ENCODE measurements at regions not wholly inside any gene's neighbourhood (a gene's known extent, or its start where the extent isn't known, plus 50 kb on each side); places are given as distances from the start of the nearest gene placed in this dataset.
"Not testable (repeated sequence)": the region's sequence is repeated elsewhere in the genome, so short reads cannot be mapped to it uniquely, and the experiment has no call there.

- DNase-seq: no peak
- TF ChIP-seq POLR2A (IDR thresholded peaks at IDR 0.05; ENCODE audit: low read length) (no peak), GATA1 (IDR thresholded peaks at IDR 0.05; ENCODE audit: low read depth, low read length) (no peak)
These were observed 1553.5 kb upstream of the C9orf72 start for GRCh38 chr9:29126783-29127182.

DNA sequence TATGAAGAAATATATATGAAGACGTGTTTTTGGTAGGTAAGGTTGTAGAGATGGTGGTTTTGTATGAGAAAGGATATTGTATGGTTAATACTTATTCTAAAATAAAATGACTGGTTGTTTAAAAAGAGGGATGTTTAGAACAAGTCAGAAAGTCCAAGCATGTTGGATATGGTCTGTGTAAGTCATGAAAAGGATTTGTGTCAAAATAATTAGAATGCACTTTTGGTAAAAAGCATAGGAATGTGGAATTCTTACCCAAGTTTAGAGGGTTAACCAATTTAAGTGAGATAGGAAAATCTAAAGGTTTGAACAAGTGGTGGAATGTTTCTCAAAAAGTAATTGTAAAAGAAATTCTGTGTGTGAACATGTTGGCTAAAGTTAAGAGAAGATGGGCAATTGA lies 1556.5 kb upstream of the C9orf72 start:
- DNase-seq: no peak
- TF ChIP-seq POLR2A (IDR thresholded peaks at IDR 0.05; ENCODE audit: low read length) (no peak), GATA1 (IDR thresholded peaks at IDR 0.05; ENCODE audit: low read depth, low read length) (no peak)

GRCh38 chr9:29144476-29144875 lies 1571.2 kb upstream of the C9orf72 start:
- TF ChIP-seq POLR2A (IDR thresholded peaks at IDR 0.05; ENCODE audit: low read length): no peak
- no peak for TF ChIP-seq GATA1 (IDR thresholded peaks at IDR 0.05; ENCODE audit: low read depth, low read length)
- DNase-seq: no peak

DNA sequence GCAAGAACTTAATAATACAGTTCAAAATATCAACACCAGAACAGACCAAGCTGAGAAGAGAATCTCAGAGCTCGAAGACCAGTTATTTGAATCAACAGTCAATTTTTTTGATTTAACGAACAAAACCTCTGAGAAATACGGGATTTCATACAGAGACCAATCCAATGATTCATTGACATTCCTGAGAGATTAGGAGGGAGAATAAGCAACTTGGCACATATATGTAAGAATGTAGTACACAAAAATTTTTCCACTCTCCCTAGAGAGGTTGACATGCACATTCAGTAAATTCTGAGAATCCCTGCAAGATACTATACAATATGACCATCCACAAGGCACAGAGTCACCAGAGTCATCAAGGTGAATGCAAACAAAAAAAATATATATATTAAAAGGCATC lies 1577.3 kb upstream of the C9orf72 start:
- no peak for TF ChIP-seq GATA1 (IDR thresholded peaks at IDR 0.05; ENCODE audit: low read depth, low read length)
- TF ChIP-seq POLR2A (IDR thresholded peaks at IDR 0.05; ENCODE audit: low read length): no peak
- no peak for DNase-seq

DNA sequence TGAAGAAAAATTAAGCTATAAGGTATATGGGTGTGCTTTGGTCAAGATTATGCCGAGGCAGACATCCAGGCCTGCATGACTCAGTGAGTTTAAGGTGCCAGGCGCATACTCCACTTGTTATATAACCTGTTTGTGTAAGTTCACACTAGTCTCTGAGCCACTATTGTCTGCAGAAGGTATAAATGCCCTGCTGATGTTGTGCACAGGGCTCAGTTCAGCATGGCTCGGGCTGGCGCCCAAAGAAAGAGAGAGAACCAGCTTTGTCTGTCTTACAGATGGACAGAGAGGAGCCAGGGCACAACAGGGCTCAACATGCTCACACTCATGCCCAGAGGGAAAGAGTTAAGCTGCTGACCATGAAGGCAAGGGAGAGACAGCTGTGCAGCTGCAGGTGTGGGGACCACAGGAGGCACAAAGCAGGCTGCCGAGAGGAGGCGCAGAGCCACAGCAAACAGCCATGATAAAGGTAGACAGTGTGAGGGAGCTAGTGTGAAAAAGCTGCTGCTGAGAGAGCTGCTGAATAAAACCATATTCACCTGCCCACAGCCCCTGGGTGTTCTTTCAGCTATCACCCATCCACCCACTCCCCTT lies 1587.6 kb upstream of the C9orf72 start:
- no peak for DNase-seq
- TF ChIP-seq POLR2A (IDR thresholded peaks at IDR 0.05; ENCODE audit: low read length) (no peak), GATA1 (IDR thresholded peaks at IDR 0.05; ENCODE audit: low read depth, low read length) (no peak)

DNA sequence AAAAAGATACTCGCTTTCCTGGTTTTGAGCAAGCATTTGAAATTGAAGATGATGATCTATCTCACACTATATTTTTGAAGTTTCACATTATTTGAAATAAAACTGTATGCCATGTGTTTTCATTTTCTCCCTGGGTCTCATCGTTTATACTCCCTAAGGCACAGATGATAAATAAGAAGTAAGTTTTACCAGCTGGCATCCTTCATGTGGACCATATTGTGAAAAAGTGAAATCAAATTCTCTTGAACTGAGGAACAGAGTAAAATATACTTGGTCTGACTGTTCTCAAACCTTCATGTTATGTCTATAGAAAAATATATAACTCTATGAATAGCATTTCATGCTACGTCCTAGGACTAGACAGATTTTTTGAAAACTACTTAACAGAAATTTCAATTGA lies 1600.9 kb upstream of the C9orf72 start:
- TF ChIP-seq POLR2A (IDR thresholded peaks at IDR 0.05; ENCODE audit: low read length) (no peak), GATA1 (IDR thresholded peaks at IDR 0.05; ENCODE audit: low read depth, low read length) (no peak)
- no peak for DNase-seq

- no peak for DNase-seq
- no peak for TF ChIP-seq GATA1 (IDR thresholded peaks at IDR 0.05; ENCODE audit: low read depth, low read length)
- TF ChIP-seq POLR2A (IDR thresholded peaks at IDR 0.05; ENCODE audit: low read length): no peak
These were observed 1603.0 kb upstream of the C9orf72 start for GRCh38 chr9:29176231-29176630.

DNA sequence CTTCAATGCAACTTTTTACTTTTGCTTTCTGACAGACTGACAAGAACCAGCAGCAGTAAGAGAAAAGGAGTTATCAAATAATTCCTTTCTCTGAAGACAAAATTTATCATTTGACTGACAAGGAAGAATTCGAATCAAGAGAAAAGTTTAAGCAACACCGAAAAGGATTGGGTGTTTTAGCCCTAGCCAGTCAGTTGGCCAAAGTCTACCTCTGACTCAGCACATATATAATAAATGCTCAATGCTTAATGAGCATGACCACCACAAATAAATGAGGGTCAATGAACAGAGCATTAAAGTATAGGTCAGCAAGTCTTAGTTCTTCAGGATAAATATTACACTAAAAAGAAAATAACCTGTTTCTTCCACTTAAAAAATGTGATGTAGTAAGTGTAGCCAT lies 1603.5 kb upstream of the C9orf72 start:
- DNase-seq: no peak
- TF ChIP-seq POLR2A (IDR thresholded peaks at IDR 0.05; ENCODE audit: low read length) (no peak), GATA1 (IDR thresholded peaks at IDR 0.05; ENCODE audit: low read depth, low read length) (no peak)

DNA sequence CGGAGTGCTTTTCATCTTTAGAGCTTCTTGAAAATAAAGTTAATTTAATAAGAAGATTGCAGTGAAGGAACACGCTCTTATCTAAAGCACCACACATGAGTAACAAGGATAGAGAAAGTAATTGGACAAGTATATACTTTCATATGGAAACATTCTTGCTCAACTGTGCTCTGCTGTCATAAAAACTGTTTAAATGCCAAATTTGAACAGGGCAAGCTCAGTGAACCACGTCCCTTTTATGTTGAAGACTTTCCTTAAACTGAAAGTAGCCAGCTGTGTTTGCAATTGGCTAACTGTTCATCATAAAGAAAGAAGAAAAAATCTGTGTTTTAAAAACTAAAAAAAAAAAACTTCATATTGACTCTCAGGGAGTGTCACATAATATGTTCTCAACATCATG lies 1610.7 kb upstream of the C9orf72 start:
- no peak for DNase-seq
- TF ChIP-seq GATA1 (IDR thresholded peaks at IDR 0.05; ENCODE audit: low read depth, low read length): no peak
- no peak for TF ChIP-seq POLR2A (IDR thresholded peaks at IDR 0.05; ENCODE audit: low read length)

DNA sequence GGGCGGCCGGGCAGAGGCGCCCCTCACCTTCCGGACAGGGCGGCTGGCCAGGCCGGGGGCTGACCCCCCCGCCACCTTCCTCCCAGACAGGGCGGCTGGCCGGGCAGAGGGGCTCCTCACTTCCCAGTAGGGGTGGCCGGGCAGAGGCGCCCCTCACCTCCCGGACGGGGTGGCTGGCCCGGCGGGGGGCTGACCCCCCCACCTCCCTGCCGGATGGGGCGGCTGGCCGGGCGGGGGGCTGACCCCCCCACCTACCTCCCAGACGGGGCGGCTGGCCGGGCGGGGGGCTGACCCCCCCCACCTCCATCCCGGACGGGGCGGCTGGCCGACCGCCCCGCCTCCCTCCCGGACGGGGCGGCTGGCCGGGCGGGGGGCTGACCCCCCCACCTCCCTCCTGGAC lies 1615.5 kb upstream of the C9orf72 start:
- DNase-seq: not testable (repeated sequence)

GRCh38 chr9:29189221-29189620 lies 1615.9 kb upstream of the C9orf72 start:
- not testable (repeated sequence) for DNase-seq

GRCh38 chr9:29198861-29199260 lies 1625.6 kb upstream of the C9orf72 start:
- TF ChIP-seq GATA1 (IDR thresholded peaks at IDR 0.05; ENCODE audit: low read depth, low read length): no peak
- TF ChIP-seq POLR2A (IDR thresholded peaks at IDR 0.05; ENCODE audit: low read length): no peak
- no peak for DNase-seq

GRCh38 chr9:29199975-29200374 lies 1626.7 kb upstream of the C9orf72 start:
- DNase-seq: no peak
- TF ChIP-seq POLR2A (IDR thresholded peaks at IDR 0.05; ENCODE audit: low read length) (no peak), GATA1 (IDR thresholded peaks at IDR 0.05; ENCODE audit: low read depth, low read length) (no peak)

- no peak for TF ChIP-seq GATA1 (IDR thresholded peaks at IDR 0.05; ENCODE audit: low read depth, low read length)
- TF ChIP-seq POLR2A (IDR thresholded peaks at IDR 0.05; ENCODE audit: low read length): no peak
- DNase-seq: no peak
These were observed 1627.4 kb upstream of the C9orf72 start for GRCh38 chr9:29200650-29201049.

GRCh38 chr9:29203244-29203930 lies 1630.1 kb upstream of the C9orf72 start:
- TF ChIP-seq GATA1 (IDR thresholded peaks at IDR 0.05; ENCODE audit: low read depth, low read length) (no peak), POLR2A (IDR thresholded peaks at IDR 0.05; ENCODE audit: low read length) (no peak)
- no peak for DNase-seq

GRCh38 chr9:29208670-29209069 lies 1635.4 kb upstream of the C9orf72 start:
- TF ChIP-seq POLR2A (IDR thresholded peaks at IDR 0.05; ENCODE audit: low read length): no peak
- DNase-seq: no peak

Measured in erythroblast (primary cell).